Neural cell (in vitro differentiated cells): ENCODE measurements at regions not wholly inside any gene's neighbourhood (a gene's known extent, or its start where the extent isn't known, plus 50 kb on each side); places are given as distances from the start of the nearest gene placed in this dataset.

Source experiments
- H2AFZ ChIP-seq: fragments of 200-600, 300-800 bp; sonication (generic), shearing (Covaris generic); 2 replicates; pipeline ENCODE4 v1.6.0; 2014; ENCODE audit warnings: low read depth, mild to moderate bottlenecking, antibody characterized with exemption, low read length, moderate library complexity
- H3F3A ChIP-seq: fragments of 200-600 bp; shearing (Covaris generic); 2 replicates; pipeline ENCODE4 v1.6.1; 2016; ENCODE audit warnings: mild to moderate bottlenecking, moderate library complexity, mixed read lengths, antibody characterized with exemption, low read length; ENCODE audit not compliant: insufficient read depth, poor library complexity, severe bottlenecking
- H3K27ac ChIP-seq: fragments of 200-600, 300-800 bp; sonication (generic), shearing (Covaris generic); 2 replicates; pipeline ENCODE4 v1.5.1; 2014; ENCODE audit warnings: mild to moderate bottlenecking, low read length, moderate library complexity
- H3K27me3 ChIP-seq: fragments of 300-800, 200-600 bp; sonication (generic), shearing (Covaris generic); 2 replicates; pipeline ENCODE4 v1.6.0; 2014; ENCODE audit warnings: mild to moderate bottlenecking, low read depth, low read length, moderate library complexity; ENCODE audit not compliant: insufficient read depth
- H3K36me3 ChIP-seq: fragments of 300-800, 200-600 bp; sonication (generic), shearing (Covaris generic); 2 replicates; pipeline ENCODE4 v1.5.1; 2014; ENCODE audit warnings: mild to moderate bottlenecking, antibody characterized with exemption, low read length, moderate library complexity; ENCODE audit not compliant: insufficient read depth
- H3K4me2 ChIP-seq: fragments of 300-800, 200-600 bp; sonication (generic), shearing (Covaris generic); 2 replicates; pipeline ENCODE4 v1.6.0; 2014; ENCODE audit warnings: mild to moderate bottlenecking, low read length
- H3K4me3 ChIP-seq: fragments of 300-800, 200-600 bp; sonication (generic), shearing (Covaris generic); 2 replicates; pipeline ENCODE4 v1.5.1; 2014; ENCODE audit warnings: mild to moderate bottlenecking, low read length, moderate library complexity
- H3K79me2 ChIP-seq: fragments of 200-600 bp; shearing (Covaris generic); replicated peaks from 2 replicates; pipeline ENCODE4 v1.6.0; 2014; ENCODE audit warnings: mild to moderate bottlenecking, low read length, moderate library complexity; ENCODE audit not compliant: insufficient read depth
- H3K9ac ChIP-seq: fragments of 300-800, 200-600 bp; sonication (generic), shearing (Covaris generic); 2 replicates; pipeline ENCODE4 v1.6.1; 2016; ENCODE audit warnings: mild to moderate bottlenecking, low read length, mixed read lengths
- H3K9me2 ChIP-seq: fragments of 200-600 bp; shearing (Covaris generic); 2 replicates; pipeline ENCODE4 v1.6.1; 2016; ENCODE audit warnings: mild to moderate bottlenecking, low read length, mixed read lengths; ENCODE audit not compliant: insufficient read depth
- H3K9me3 ChIP-seq: fragments of 200-600, 300-800 bp; sonication (generic), shearing (Covaris generic); 2 replicates; pipeline ENCODE4 v1.6.1; 2016; ENCODE audit warnings: mild to moderate bottlenecking, mixed run types, low read length, moderate library complexity, mixed read lengths
- H4K20me1 ChIP-seq: fragments of 200-600 bp; shearing (Covaris generic); 2 replicates; pipeline ENCODE4 v1.6.1; 2016; ENCODE audit warnings: mild to moderate bottlenecking, mixed run types; ENCODE audit not compliant: insufficient read depth
- CTCF ChIP-seq: fragments of 450-650 bp; IDR thresholded peaks from 2 replicates; pipeline ENCODE4 v1.5.1; 2014; ENCODE audit warnings: antibody characterized with exemption, mild to moderate bottlenecking, moderate library complexity; ENCODE audit not compliant: poor library complexity, severe bottlenecking
- EP300 ChIP-seq: fragments of 450-650 bp; conservative IDR thresholded peaks from 2 replicates; pipeline ENCODE4 v1.6.1; 2014; ENCODE audit warnings: antibody characterized with exemption, mild to moderate bottlenecking, moderate library complexity; ENCODE audit not compliant: poor library complexity, severe bottlenecking
- EZH2 ChIP-seq: fragments of 200-600, 300-800 bp; shearing (Covaris generic), sonication (generic); IDR thresholded peaks from 2 replicates; pipeline ENCODE4 v1.6.1; 2014; ENCODE audit warnings: antibody characterized with exemption, low read length, borderline replicate concordance, mild to moderate bottlenecking; ENCODE audit not compliant: insufficient read depth, poor library complexity, severe bottlenecking
- MXI1 ChIP-seq: fragments of 450-650 bp; conservative IDR thresholded peaks from 2 replicates; pipeline ENCODE4 v1.6.1; 2014; ENCODE audit warnings: antibody characterized with exemption, mild to moderate bottlenecking; ENCODE audit not compliant: poor library complexity, severe bottlenecking
- POLR2AphosphoS5 ChIP-seq: IDR thresholded peaks from 2 replicates; pipeline ENCODE4 v1.6.1; 2012
- RAD21 ChIP-seq: fragments of 450-650 bp; conservative IDR thresholded peaks from 2 replicates; pipeline ENCODE4 v1.6.1; 2014; ENCODE audit warnings: antibody characterized with exemption, mild to moderate bottlenecking, moderate library complexity
- REST ChIP-seq: IDR thresholded peaks from 2 replicates; pipeline ENCODE4 v1.6.1; 2012; ENCODE audit warnings: borderline replicate concordance
- SMC3 ChIP-seq: fragments of 450-650 bp; conservative IDR thresholded peaks from 2 replicates; pipeline ENCODE4 v1.6.1; 2014; ENCODE audit warnings: antibody characterized with exemption, mild to moderate bottlenecking, moderate library complexity; ENCODE audit not compliant: poor library complexity
- TAF1 ChIP-seq: IDR thresholded peaks from 2 replicates; pipeline ENCODE4 v1.6.1; 2012; ENCODE audit warnings: low read depth

GRCh38 chr3:124611520-124611919 is 118.7 kb upstream of the UMPS start:
- no peak overlapping the region for H3K27ac ChIP-seq
- H2AFZ ChIP-seq = no peak overlapping the region
- no peaks in the 10 kb centered on the region for H3K36me3 ChIP-seq
- H4K20me1 ChIP-seq = no peaks in the 10 kb centered on the region
- no peaks in the 10 kb centered on the region for H3K27me3 ChIP-seq
- no peak overlapping the region for H3K4me3 ChIP-seq
- no peaks in the 10 kb centered on the region for H3K9me3 ChIP-seq
- H3K9me2 ChIP-seq = no peaks in the 10 kb centered on the region
- H3K79me2 ChIP-seq = no peaks in the 10 kb centered on the region
- no peak overlapping the region for H3K4me2 ChIP-seq
- no peak overlapping the region for H3K9ac ChIP-seq
- no peaks in the 10 kb centered on the region for H3F3A ChIP-seq
- TF ChIP-seq TAF1 (no peak), EZH2 (no peak), RAD21 (no peak), REST (no peak), SMC3 (no peak), POLR2AphosphoS5 (no peak), EP300 (no peak), MXI1 (no peak), CTCF (no peak)

GRCh38 chr3:124615896-124616543 is 114.2 kb upstream of the UMPS start:
- no peak overlapping the region for H3K4me3 ChIP-seq
- no peaks in the 10 kb centered on the region for H3K9me3 ChIP-seq
- TF ChIP-seq EZH2 = no peak
- no peak for TF ChIP-seq POLR2AphosphoS5
- no peak for TF ChIP-seq REST
- TF ChIP-seq EP300 = no peak
- no peak for TF ChIP-seq MXI1
- TF ChIP-seq TAF1 = no peak
- TF ChIP-seq SMC3 = no peak
- TF ChIP-seq CTCF = no peak
- TF ChIP-seq RAD21 = no peak
- H3K9me2 ChIP-seq = no peaks in the 10 kb centered on the region
- H3K36me3 ChIP-seq = no peaks in the 10 kb centered on the region
- H3K27me3 ChIP-seq = no peaks in the 10 kb centered on the region
- no peak overlapping the region for H3K27ac ChIP-seq
- no peaks in the 10 kb centered on the region for H3K79me2 ChIP-seq
- no peaks in the 10 kb centered on the region for H4K20me1 ChIP-seq
- H3K9ac ChIP-seq = no peak overlapping the region
- H3K4me2 ChIP-seq = no peak overlapping the region
- H2AFZ ChIP-seq = no peak overlapping the region
- no peaks in the 10 kb centered on the region for H3F3A ChIP-seq
